SK-N-SH (cell line): ENCODE measurements at regions not wholly inside any gene's neighbourhood (a gene's known extent, or its start where the extent isn't known, plus 50 kb on each side); places are given as distances from the start of the nearest gene placed in this dataset.

Experiments
- CTCF ChIA-PET: fragments of 300-600, 350-600 bp; formaldehyde crosslinking; extraction: SDS; loops from one replicate; lab custom pipeline; 2021; lab: Yijun Ruan, JAX
- POLR2A ChIA-PET: fragments of 350-600 bp; sonication (Branson Sonifier 250); formaldehyde crosslinking; extraction: SDS; loops from one replicate; lab custom pipeline; 2020; ENCODE audit warnings: antibody characterized with exemption, inconsistent platforms; lab: Yijun Ruan, JAX
- DNase-seq: peaks from one replicate; pipeline ENCODE4 v3.0.0; 2012
- H2AFZ ChIP-seq: fragments of 200-600 bp; sonication (generic); 2 replicates; pipeline ENCODE4 v1.8.1; 2016; ENCODE audit warnings: antibody characterized with exemption, mild to moderate bottlenecking, low read depth
- H3F3A ChIP-seq: fragments of 200-600 bp; sonication (generic); replicated peaks from 2 replicates; pipeline ENCODE3; 2016; ENCODE audit warnings: antibody characterized with exemption, mild to moderate bottlenecking; ENCODE audit not compliant: insufficient read depth
- H3K27ac ChIP-seq, 2 experiments: fragments of 200-500 bp in 1 of 2; fragments of 200-600 bp in 1 of 2; sonication (Bioruptor generic) in 1 of 2; sonication (generic), shearing (Covaris generic) in 1 of 2; 2 replicates each; pipeline versions ENCODE4 v1.5.1 to v1.6.1; 2014 to 2016; ENCODE audit warnings: low read depth in 2 of 2, inconsistent platforms in 1 of 2, low read length in 1 of 2, mild to moderate bottlenecking in 1 of 2, mixed read lengths in 1 of 2
- H3K27me3 ChIP-seq: fragments of 200-600 bp; sonication (generic), shearing (Covaris generic); 2 replicates; pipeline ENCODE4 v1.6.1; 2016; ENCODE audit warnings: mixed run types; ENCODE audit not compliant: insufficient read depth
- H3K36me3 ChIP-seq, 2 experiments: fragments of 200-500 bp in 1 of 2; fragments of 200-600 bp in 1 of 2; sonication (Bioruptor generic) in 1 of 2; sonication (generic) in 1 of 2; replicated peaks in 1 of 2; 2 replicates each; pipeline versions ENCODE3 to v1.5.1; 2014 to 2016; ENCODE audit warnings: low read length in 1 of 2, mild to moderate bottlenecking in 1 of 2; ENCODE audit not compliant: insufficient read depth in 2 of 2, control insufficient read depth in 1 of 2
- H3K4me1 ChIP-seq, 2 experiments: fragments of 200-500 bp in 1 of 2; fragments of 200-600 bp in 1 of 2; sonication (Bioruptor generic) in 1 of 2; sonication (generic), shearing (Covaris generic) in 1 of 2; 2 replicates each; pipeline versions ENCODE4 v1.5.1 to v1.6.1; 2014 to 2016; ENCODE audit warnings: low read depth in 1 of 2, low read length in 1 of 2, mixed run types in 1 of 2; ENCODE audit not compliant: insufficient read depth in 2 of 2, control insufficient read depth in 1 of 2
- H3K4me2 ChIP-seq: fragments of 200-600 bp; sonication (generic), shearing (Covaris generic); 2 replicates; pipeline ENCODE4 v1.6.1; 2017; ENCODE audit warnings: mixed run types
- H3K4me3 ChIP-seq, 2 experiments: fragments of 200-500 bp in 1 of 2; fragments of 200-600 bp in 1 of 2; sonication (Bioruptor generic) in 1 of 2; sonication (generic), shearing (Covaris generic) in 1 of 2; 2 replicates each; pipeline versions ENCODE4 v1.5.1 to v1.8.1; 2014 to 2016; ENCODE audit warnings: low read depth in 2 of 2, inconsistent platforms in 1 of 2, low read length in 1 of 2, mild to moderate bottlenecking in 1 of 2, mixed read lengths in 1 of 2, moderate library complexity in 1 of 2
- H3K79me2 ChIP-seq: fragments of 200-600 bp; sonication (generic); 2 replicates; pipeline ENCODE4 v1.8.1; 2017; ENCODE audit warnings: mild to moderate bottlenecking; ENCODE audit not compliant: insufficient read depth
- H3K9ac ChIP-seq: fragments of 200-600 bp; sonication (generic); 2 replicates; pipeline ENCODE4 v1.6.1; 2017; ENCODE audit warnings: mixed run types
- H3K9me2 ChIP-seq: fragments of 200-600 bp; sonication (generic); 2 replicates; pipeline ENCODE4 v1.6.1; 2017; ENCODE audit warnings: mixed run types
- H3K9me3 ChIP-seq: fragments of 200-600 bp; sonication (generic); 2 replicates; pipeline ENCODE4 v1.6.1; 2017; ENCODE audit warnings: mixed run types, mild to moderate bottlenecking, moderate library complexity
- H4K20me1 ChIP-seq: fragments of 200-600 bp; sonication (generic); 2 replicates; pipeline ENCODE4 v1.6.1; 2017; ENCODE audit warnings: mild to moderate bottlenecking, mixed run types; ENCODE audit not compliant: insufficient read depth
- CHD2 ChIP-seq: fragments of 150-350 bp; IDR thresholded peaks from 2 replicates; pipeline ENCODE4 v1.6.1; 2018; ENCODE audit warnings: low read length; ENCODE audit not compliant: partially characterized antibody
- ELF1 ChIP-seq: IDR thresholded peaks from 2 replicates; pipeline ENCODE4 v1.4.0; 2012
- EP300 ChIP-seq, 2 experiments: IDR thresholded peaks; 2 replicates each; pipeline versions ENCODE4 v1.4.0 to v1.6.1; 2012; ENCODE audit warnings: borderline replicate concordance in 1 of 2, low read depth in 1 of 2, low read length in 1 of 2
- EZH2phosphoT487 ChIP-seq: fragments of 200-600 bp; sonication (generic); IDR thresholded peaks from 2 replicates; pipeline ENCODE4 v1.6.1; 2017; ENCODE audit warnings: low read depth, mixed run types, mild to moderate bottlenecking, antibody characterized with exemption, moderate library complexity, borderline replicate concordance
- FOXJ3 ChIP-seq: sonication (generic); formaldehyde crosslinking; IDR thresholded peaks from 2 replicates; pipeline ENCODE4 v1.5.1; 2020; ENCODE audit warnings: mild to moderate bottlenecking, missing genetic modification reagents
- FOXM1 ChIP-seq: IDR thresholded peaks from 2 replicates; pipeline ENCODE4 v1.4.0; 2012; ENCODE audit warnings: low read depth, mild to moderate bottlenecking
- JUND ChIP-seq: IDR thresholded peaks from 2 replicates; pipeline ENCODE4 v1.4.0; 2012
- MAX ChIP-seq: IDR thresholded peaks from 2 replicates; pipeline ENCODE4 v1.4.0; 2012; ENCODE audit warnings: low read depth
- MEF2A ChIP-seq: IDR thresholded peaks from 2 replicates; pipeline ENCODE4 v1.4.0; 2012; ENCODE audit warnings: low read depth, borderline replicate concordance
- MXI1 ChIP-seq: IDR thresholded peaks from 2 replicates; pipeline ENCODE4 v1.6.1; 2012; ENCODE audit warnings: mild to moderate bottlenecking, low read depth, low read length, improper control_type of control experiment
- NFIC ChIP-seq: IDR thresholded peaks from 2 replicates; pipeline ENCODE4 v1.4.0; 2012; ENCODE audit warnings: borderline replicate concordance
- NRF1 ChIP-seq: IDR thresholded peaks from 2 replicates; pipeline ENCODE4 v1.6.1; 2012; ENCODE audit warnings: low read depth, mild to moderate bottlenecking, low read length
- RFX5 ChIP-seq: IDR thresholded peaks from 2 replicates; pipeline ENCODE4 v1.6.1; 2012; ENCODE audit warnings: mild to moderate bottlenecking, improper control_type of control experiment, low read length
- RXRA ChIP-seq: IDR thresholded peaks from 2 replicates; pipeline ENCODE4 v1.4.0; 2012; ENCODE audit warnings: low read depth, mild to moderate bottlenecking, borderline replicate concordance
- SIN3A ChIP-seq: IDR thresholded peaks from 2 replicates; pipeline ENCODE4 v1.6.1; 2012; ENCODE audit warnings: low read depth, mild to moderate bottlenecking, low read length, moderate library complexity, borderline replicate concordance
- SMC3 ChIP-seq: IDR thresholded peaks from 2 replicates; pipeline ENCODE4 v1.6.1; 2012; ENCODE audit warnings: low read depth, low read length, improper control_type of control experiment
- TEAD4 ChIP-seq: IDR thresholded peaks from 2 replicates; pipeline ENCODE4 v1.4.0; 2012; ENCODE audit warnings: mild to moderate bottlenecking, borderline replicate concordance; ENCODE audit not compliant: insufficient read depth
- USF2 ChIP-seq: fragments of 150-350 bp; IDR thresholded peaks from 2 replicates; pipeline ENCODE4 v1.6.1; 2017; ENCODE audit warnings: antibody characterized with exemption, low read length, low read depth, borderline replicate concordance
- YY1 ChIP-seq: IDR thresholded peaks from 2 replicates; pipeline ENCODE4 v1.4.0; 2012; ENCODE audit warnings: low read depth, mild to moderate bottlenecking
- WGBS: methylation state at CpG from one replicate; pipeline ENCODE4 v1.1.6; 2017; ENCODE audit warnings: low lambda C conversion rate; 5-methylcytosine and 5-hydroxymethylcytosine counted together
- TF ChIP-seq, protein P1 (sequence below): fragments of 150-350 bp; IDR thresholded peaks from 2 replicates; pipeline ENCODE4 v1.6.1; 2016; ENCODE audit warnings: mild to moderate bottlenecking, low read depth, low read length
- TF ChIP-seq, protein P2 (sequence below): IDR thresholded peaks from 2 replicates; pipeline ENCODE4; 2012
- TF ChIP-seq, protein P3 (sequence below): IDR thresholded peaks from 2 replicates; pipeline ENCODE4 v1.4.0; 2012; ENCODE audit warnings: low read depth, borderline replicate concordance

- ChIA-PET POLR2A (no interaction called here), CTCF (interaction anchor here (0.5 kb wide), 1 partner anchor 10 kb away, joined by 3 read pairs; no protein-coding TSS in a partner anchor)
- Histone ChIP-seq H3K27me3 (no peaks in the 10 kb centered on the region), H3K4me2 (peak overlapping the region; percentile 71), H3K36me3 (no peaks in the 10 kb centered on the region), H4K20me1 (no peaks in the 10 kb centered on the region), H3K9ac (peak overlapping the region; percentile 51; the same call in 1 of the 2 replicates), H2AFZ (peak overlapping the region; percentile 66), H3F3A (peaks cover 28% of the 10 kb centered on the region), H3K79me2 (no peaks in the 10 kb centered on the region), H3K4me1 (peaks cover 0 to 27% of the 10 kb centered on the region in 2 experiments), H3K27ac (peak overlapping the region; percentile 84 to 89), H3K4me3 (peak overlapping the region in 1 of 2 experiments; percentile 43; a peak in 3 of 4 replicates), H3K9me3 (no peaks in the 10 kb centered on the region), H3K9me2 (no peaks in the 10 kb centered on the region)
- 5% methylated on average over 14 of the region's 14 CpGs for WGBS
- DNase-seq: no peak
- TF ChIP-seq, protein P1, sequence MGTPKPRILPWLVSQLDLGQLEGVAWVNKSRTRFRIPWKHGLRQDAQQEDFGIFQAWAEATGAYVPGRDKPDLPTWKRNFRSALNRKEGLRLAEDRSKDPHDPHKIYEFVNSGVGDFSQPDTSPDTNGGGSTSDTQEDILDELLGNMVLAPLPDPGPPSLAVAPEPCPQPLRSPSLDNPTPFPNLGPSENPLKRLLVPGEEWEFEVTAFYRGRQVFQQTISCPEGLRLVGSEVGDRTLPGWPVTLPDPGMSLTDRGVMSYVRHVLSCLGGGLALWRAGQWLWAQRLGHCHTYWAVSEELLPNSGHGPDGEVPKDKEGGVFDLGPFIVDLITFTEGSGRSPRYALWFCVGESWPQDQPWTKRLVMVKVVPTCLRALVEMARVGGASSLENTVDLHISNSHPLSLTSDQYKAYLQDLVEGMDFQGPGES: no peak
- peak; percentile 73; the same call in 1 of the 2 replicates for TF ChIP-seq SIN3A
- no peak for TF ChIP-seq ELF1
- TF ChIP-seq RXRA: peak; percentile 99
- peak; percentile 68 to 91 for TF ChIP-seq EP300 (IDR thresholded peaks at IDR 0.05; ENCODE audit: borderline replicate concordance in 1 of 2, low read depth in 1 of 2, low read length in 1 of 2)
- TF ChIP-seq FOXM1: peak; percentile 67; the same call in 1 of the 2 replicates
- TF ChIP-seq MXI1: no peak
- TF ChIP-seq SMC3: no peak; the same call in 1 of the 2 replicates
- no peak for TF ChIP-seq RFX5
- TF ChIP-seq FOXJ3 (CRISPR knock-in tag): no peak
- no peak for TF ChIP-seq YY1
- TF ChIP-seq MAX: peak; percentile 68; the same call in 1 of the 2 replicates
- TF ChIP-seq JUND: peak; percentile 78
- peak; percentile 94 for TF ChIP-seq TEAD4
- TF ChIP-seq NFIC: peak; percentile 98
- no peak for TF ChIP-seq EZH2phosphoT487
- TF ChIP-seq CHD2: no peak
- no peak for TF ChIP-seq USF2
- TF ChIP-seq NRF1: no peak
- peak; percentile 95 for TF ChIP-seq MEF2A
- TF ChIP-seq, protein P2, sequence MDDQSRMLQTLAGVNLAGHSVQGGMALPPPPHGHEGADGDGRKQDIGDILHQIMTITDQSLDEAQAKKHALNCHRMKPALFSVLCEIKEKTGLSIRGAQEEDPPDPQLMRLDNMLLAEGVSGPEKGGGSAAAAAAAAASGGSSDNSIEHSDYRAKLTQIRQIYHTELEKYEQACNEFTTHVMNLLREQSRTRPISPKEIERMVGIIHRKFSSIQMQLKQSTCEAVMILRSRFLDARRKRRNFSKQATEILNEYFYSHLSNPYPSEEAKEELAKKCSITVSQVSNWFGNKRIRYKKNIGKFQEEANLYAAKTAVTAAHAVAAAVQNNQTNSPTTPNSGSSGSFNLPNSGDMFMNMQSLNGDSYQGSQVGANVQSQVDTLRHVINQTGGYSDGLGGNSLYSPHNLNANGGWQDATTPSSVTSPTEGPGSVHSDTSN: peak; percentile 94
- TF ChIP-seq, protein P3, sequence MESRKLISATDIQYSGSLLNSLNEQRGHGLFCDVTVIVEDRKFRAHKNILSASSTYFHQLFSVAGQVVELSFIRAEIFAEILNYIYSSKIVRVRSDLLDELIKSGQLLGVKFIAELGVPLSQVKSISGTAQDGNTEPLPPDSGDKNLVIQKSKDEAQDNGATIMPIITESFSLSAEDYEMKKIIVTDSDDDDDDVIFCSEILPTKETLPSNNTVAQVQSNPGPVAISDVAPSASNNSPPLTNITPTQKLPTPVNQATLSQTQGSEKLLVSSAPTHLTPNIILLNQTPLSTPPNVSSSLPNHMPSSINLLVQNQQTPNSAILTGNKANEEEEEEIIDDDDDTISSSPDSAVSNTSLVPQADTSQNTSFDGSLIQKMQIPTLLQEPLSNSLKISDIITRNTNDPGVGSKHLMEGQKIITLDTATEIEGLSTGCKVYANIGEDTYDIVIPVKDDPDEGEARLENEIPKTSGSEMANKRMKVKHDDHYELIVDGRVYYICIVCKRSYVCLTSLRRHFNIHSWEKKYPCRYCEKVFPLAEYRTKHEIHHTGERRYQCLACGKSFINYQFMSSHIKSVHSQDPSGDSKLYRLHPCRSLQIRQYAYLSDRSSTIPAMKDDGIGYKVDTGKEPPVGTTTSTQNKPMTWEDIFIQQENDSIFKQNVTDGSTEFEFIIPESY: peak; percentile 26; the same call in 1 of the 2 replicates
Observed at GRCh38 chr12:46963977-46964971, 115.1 kb upstream of the PCED1B start.
